Rectal smooth muscle tissue (tissue), 1 donor: ENCODE measurements at regions not wholly inside any gene's neighbourhood (a gene's known extent, or its start where the extent isn't known, plus 50 kb on each side); places are given as distances from the start of the nearest gene placed in this dataset.

ENCODE experiments used
- H3K27ac ChIP-seq: one replicate; pipeline ENCODE4 v1.7.0; 2013; ENCODE audit warnings: low read depth, low read length, inconsistent platforms
- H3K27me3 ChIP-seq: one replicate; pipeline ENCODE4 v1.7.0; 2013; ENCODE audit warnings: low read length; ENCODE audit not compliant: control insufficient read depth, insufficient read depth
- H3K36me3 ChIP-seq: one replicate; pipeline ENCODE4 v1.7.0; 2013; ENCODE audit warnings: low read length; ENCODE audit not compliant: control insufficient read depth, insufficient read depth
- H3K4me1 ChIP-seq: one replicate; pipeline ENCODE4 v1.7.0; 2013; ENCODE audit warnings: low read length; ENCODE audit not compliant: control insufficient read depth, insufficient read depth
- H3K4me3 ChIP-seq: one replicate; pipeline ENCODE4 v1.7.0; 2013; ENCODE audit warnings: low read length
- H3K9ac ChIP-seq: one replicate; pipeline ENCODE4 v1.7.0; 2013; ENCODE audit warnings: low read length

- no peak overlapping the region for H3K27ac ChIP-seq
- H3K9ac ChIP-seq = no peak overlapping the region
- no peak overlapping the region for H3K4me3 ChIP-seq
- H3K27me3 ChIP-seq = no peaks in the 10 kb centered on the region
- H3K36me3 ChIP-seq = no peaks in the 10 kb centered on the region
- H3K4me1 ChIP-seq = peaks cover 3% of the 10 kb centered on the region
Measured at GRCh38 chr13:40344270-40345148, 321.9 kb downstream of the FOXO1 start.

DNA sequence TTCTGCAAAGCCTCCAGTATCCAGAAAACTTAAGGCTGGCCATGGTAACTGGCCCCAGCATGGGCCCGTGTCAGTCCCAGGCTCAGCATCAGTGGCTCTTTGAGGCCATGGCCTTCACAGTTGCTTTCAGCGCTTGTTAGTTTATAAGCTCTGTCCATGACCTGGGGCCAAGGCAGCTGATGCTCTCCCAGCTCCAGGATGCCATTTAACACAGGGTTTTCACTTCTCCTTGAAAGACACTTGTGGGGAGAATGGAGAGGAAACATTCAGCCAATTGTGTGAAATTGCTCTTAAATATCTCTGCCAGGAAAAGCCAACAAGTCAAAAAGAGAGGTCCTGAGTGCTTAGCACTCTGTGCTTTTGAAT lies 321.3 kb downstream of the FOXO1 start:
- Histone ChIP-seq H3K4me1 (peaks cover 3% of the 10 kb centered on the region), H3K27ac (no peak overlapping the region), H3K36me3 (no peaks in the 10 kb centered on the region), H3K9ac (no peak overlapping the region), H3K27me3 (no peaks in the 10 kb centered on the region), H3K4me3 (no peak overlapping the region)

GRCh38 chr13:40345654-40346372 lies 320.6 kb downstream of the FOXO1 start:
- no peaks in the 10 kb centered on the region for H3K36me3 ChIP-seq
- H3K4me1 ChIP-seq = no peaks in the 10 kb centered on the region

GRCh38 chr13:40346592-40346991 lies 319.8 kb downstream of the FOXO1 start:
- no peaks in the 10 kb centered on the region for H3K36me3 ChIP-seq
- no peak overlapping the region for H3K27ac ChIP-seq
- H3K4me1 ChIP-seq = no peaks in the 10 kb centered on the region
- H3K4me3 ChIP-seq = no peak overlapping the region
- no peak overlapping the region for H3K9ac ChIP-seq
- no peaks in the 10 kb centered on the region for H3K27me3 ChIP-seq

More at GRCh38 chr13:40345654-40346372, 320.6 kb downstream of the FOXO1 start:
- Histone ChIP-seq H3K27ac (no peak overlapping the region), H3K9ac (no peak overlapping the region), H3K4me3 (no peak overlapping the region), H3K27me3 (no peaks in the 10 kb centered on the region)

GRCh38 chr13:40348096-40348679 lies 318.3 kb downstream of the FOXO1 start:
- no peak overlapping the region for H3K9ac ChIP-seq

GRCh38 chr13:40350283-40350992 lies 316.0 kb downstream of the FOXO1 start:
- no peaks in the 10 kb centered on the region for H3K36me3 ChIP-seq
- no peak overlapping the region for H3K4me3 ChIP-seq
- H3K27me3 ChIP-seq = no peaks in the 10 kb centered on the region
- H3K4me1 ChIP-seq = peaks cover 3% of the 10 kb centered on the region
- H3K9ac ChIP-seq = no peak overlapping the region
- no peak overlapping the region for H3K27ac ChIP-seq

More at GRCh38 chr13:40348096-40348679, 318.3 kb downstream of the FOXO1 start:
- Histone ChIP-seq H3K4me3 (no peak overlapping the region), H3K27ac (no peak overlapping the region), H3K36me3 (no peaks in the 10 kb centered on the region), H3K27me3 (no peaks in the 10 kb centered on the region), H3K4me1 (peaks cover 3% of the 10 kb centered on the region)

DNA sequence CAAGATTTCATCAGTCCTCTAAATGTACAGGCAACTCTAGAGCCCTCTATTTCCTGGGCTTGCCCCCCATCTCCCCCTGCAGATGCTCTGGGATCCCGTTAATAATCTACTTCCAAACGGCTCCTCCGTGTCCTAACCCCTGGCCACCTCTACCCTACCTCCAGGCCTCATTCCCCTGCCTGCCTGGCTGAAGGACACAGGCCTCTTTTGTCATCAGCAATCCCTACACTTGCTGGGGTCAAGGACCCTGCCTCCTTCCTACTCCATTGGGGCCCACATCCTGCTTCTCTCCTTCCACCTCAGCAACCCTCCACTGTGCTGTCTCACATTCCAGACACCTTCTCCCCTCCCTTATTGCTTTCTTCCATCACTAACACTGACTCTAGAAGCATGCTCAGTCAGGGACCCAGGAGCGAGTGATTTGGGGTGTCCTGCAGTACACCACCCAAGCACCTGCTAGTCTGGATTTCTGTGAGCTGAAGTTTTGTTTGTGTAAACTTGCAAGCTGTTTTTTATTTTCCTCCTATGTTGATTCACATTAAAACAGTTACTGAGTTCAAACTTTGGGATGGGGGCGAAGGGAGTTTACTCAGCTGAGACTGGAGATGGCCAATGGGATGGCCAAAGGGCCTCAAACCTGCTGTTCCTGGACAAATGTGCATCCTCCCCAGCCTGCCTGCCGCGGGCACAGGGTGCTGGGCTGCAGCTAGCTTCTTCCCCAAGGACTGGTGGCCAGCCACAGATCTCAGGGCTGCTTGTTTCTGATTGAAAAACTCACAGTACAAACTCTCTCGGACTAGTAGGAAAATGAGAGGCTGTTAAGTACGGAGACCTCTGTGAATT lies 314.7 kb downstream of the FOXO1 start:
- H3K27me3 ChIP-seq = no peaks in the 10 kb centered on the region
- peak overlapping the region; percentile 19 for H3K27ac ChIP-seq
- H3K4me1 ChIP-seq = peaks cover 3% of the 10 kb centered on the region
- no peak overlapping the region for H3K4me3 ChIP-seq
- H3K9ac ChIP-seq = no peak overlapping the region
- H3K36me3 ChIP-seq = no peaks in the 10 kb centered on the region

DNA sequence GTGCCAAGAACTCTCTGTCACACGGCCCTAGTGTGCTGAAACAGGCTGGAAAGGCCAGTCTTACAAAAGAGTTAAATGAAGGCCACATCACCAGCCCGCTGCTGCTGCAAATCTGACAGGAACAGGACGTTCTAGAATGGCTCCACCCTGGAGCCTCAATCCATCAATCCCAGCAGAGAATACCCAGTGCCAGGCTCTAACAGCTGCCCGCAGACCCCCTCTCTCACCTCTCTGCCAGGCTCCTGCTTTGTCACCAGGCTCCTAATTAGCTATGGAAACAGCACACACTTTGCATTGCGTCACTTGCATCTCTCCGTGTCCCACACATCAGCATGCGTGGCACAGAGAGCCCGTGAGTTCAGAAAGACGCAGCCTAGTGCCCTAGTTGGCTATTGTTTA lies 314.1 kb downstream of the FOXO1 start:
- Histone ChIP-seq H3K27ac (no peak overlapping the region), H3K27me3 (no peaks in the 10 kb centered on the region), H3K4me3 (no peak overlapping the region), H3K4me1 (peaks cover 3% of the 10 kb centered on the region), H3K9ac (no peak overlapping the region), H3K36me3 (no peaks in the 10 kb centered on the region)

DNA sequence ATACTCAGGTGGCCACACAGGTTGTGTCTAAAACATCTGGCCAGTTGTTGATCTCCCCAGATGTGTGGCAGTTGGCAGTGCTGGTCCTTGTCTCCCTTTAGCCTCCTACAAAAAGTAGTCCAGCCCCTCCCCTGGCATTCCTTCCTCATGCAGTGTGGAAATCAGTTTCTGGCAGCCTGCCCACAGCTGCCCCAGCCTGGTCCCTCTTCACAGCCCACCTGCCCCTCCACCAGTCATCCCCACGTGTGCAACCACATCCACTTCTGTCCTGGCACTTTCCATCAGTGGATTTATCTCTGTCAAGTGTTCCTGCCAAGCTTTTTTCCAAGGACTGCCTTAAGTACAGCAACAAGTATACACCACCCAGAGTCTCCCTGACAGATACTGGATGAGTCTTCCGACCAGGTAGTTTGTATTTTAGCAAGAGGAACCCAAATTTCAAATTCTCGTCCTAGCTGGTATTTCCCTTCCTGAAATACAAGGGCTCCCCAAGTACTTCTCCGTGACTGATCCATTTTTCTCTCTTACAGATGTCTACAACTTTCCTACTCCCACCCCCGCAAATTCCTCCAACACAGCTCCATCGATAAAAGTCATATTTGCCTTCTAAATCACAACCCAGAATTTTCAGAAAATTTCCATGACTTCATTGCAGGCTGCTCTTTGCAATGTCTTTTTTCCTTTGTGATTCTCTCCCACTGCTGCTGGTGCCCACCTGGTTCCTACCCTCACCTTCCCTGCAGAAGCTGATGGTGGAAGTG lies 313.5 kb downstream of the FOXO1 start:
- Histone ChIP-seq H3K4me1 (peaks cover 3% of the 10 kb centered on the region), H3K4me3 (no peak overlapping the region), H3K27me3 (no peaks in the 10 kb centered on the region), H3K9ac (no peak overlapping the region), H3K27ac (no peak overlapping the region), H3K36me3 (no peaks in the 10 kb centered on the region)

- no peak overlapping the region for H3K4me3 ChIP-seq
- H3K36me3 ChIP-seq = no peaks in the 10 kb centered on the region
- H3K27me3 ChIP-seq = no peaks in the 10 kb centered on the region
Measured at GRCh38 chr13:40355126-40355724, 311.2 kb downstream of the FOXO1 start.

GRCh38 chr13:40356011-40356410 lies 310.4 kb downstream of the FOXO1 start:
- H3K27ac ChIP-seq = no peak overlapping the region
- H3K9ac ChIP-seq = no peak overlapping the region
- no peaks in the 10 kb centered on the region for H3K36me3 ChIP-seq
- H3K4me1 ChIP-seq = peaks cover 3% of the 10 kb centered on the region
- H3K4me3 ChIP-seq = no peak overlapping the region
- H3K27me3 ChIP-seq = no peaks in the 10 kb centered on the region

More at GRCh38 chr13:40355126-40355724, 311.2 kb downstream of the FOXO1 start:
- no peak overlapping the region for H3K9ac ChIP-seq
- peaks cover 3% of the 10 kb centered on the region for H3K4me1 ChIP-seq
- H3K27ac ChIP-seq = no peak overlapping the region
